Testis (tissue), 2 donors: ENCODE measurements at regions not wholly inside any gene's neighbourhood (a gene's known extent, or its start where the extent isn't known, plus 50 kb on each side); places are given as distances from the start of the nearest gene placed in this dataset.

Experiments used
- DNase-seq: peaks from one replicate; pipeline ENCODE4 v3.0.0-alpha.2; 2019
- H3K27ac ChIP-seq, 2 donors: fragments of 200-600 bp; sonication (generic); one replicate each; pipeline ENCODE4 v1.5.1; 2019
- H3K27me3 ChIP-seq: fragments of 200-600 bp; sonication (generic); one replicate; pipeline ENCODE4 v1.5.1; 2019
- H3K36me3 ChIP-seq: fragments of 200-600 bp; sonication (generic); one replicate; pipeline ENCODE4 v1.5.1; 2017; ENCODE audit warnings: low read depth; ENCODE audit errors: missing control alignments
- H3K4me1 ChIP-seq: fragments of 200-600 bp; sonication (generic); one replicate; pipeline ENCODE4 v1.5.1; 2019
- H3K4me3 ChIP-seq, 2 donors: fragments of 200-600 bp; sonication (generic); one replicate each; pipeline ENCODE4 v1.5.1; 2017 to 2019
- H3K9me3 ChIP-seq: fragments of 200-600 bp; sonication (generic); one replicate; pipeline ENCODE4 v1.5.1; 2017
- POLR2A ChIP-seq: fragments of 450-650 bp; IDR thresholded peaks from one replicate; pipeline ENCODE4 v1.6.1; 2017; ENCODE audit warnings: antibody characterized with exemption, mild to moderate bottlenecking, moderate library complexity
- WGBS, 2 donors: methylation state at CpG; one replicate each; pipeline ENCODE4 v1.1.5; 2018; 5-methylcytosine and 5-hydroxymethylcytosine counted together
- intact Hi-C: fragments of 100-400 bp; cut with DNase I; formaldehyde crosslinking; loops from one replicate; pipeline ENCODE4 v1.15.1; 2023; ENCODE audit warnings: low total_unique reads
- TF ChIP-seq, protein P1 (sequence below), 3 experiments: fragments of 450-650 bp in 2 of 3; fragments of 200-600 bp in 1 of 3; sonication (generic) in 1 of 3; IDR thresholded peaks; one replicate each; pipeline ENCODE4 v1.5.1; 2016 to 2019; ENCODE audit warnings: antibody characterized with exemption in 3 of 3, mild to moderate bottlenecking in 2 of 3, moderate library complexity in 1 of 3

DNA sequence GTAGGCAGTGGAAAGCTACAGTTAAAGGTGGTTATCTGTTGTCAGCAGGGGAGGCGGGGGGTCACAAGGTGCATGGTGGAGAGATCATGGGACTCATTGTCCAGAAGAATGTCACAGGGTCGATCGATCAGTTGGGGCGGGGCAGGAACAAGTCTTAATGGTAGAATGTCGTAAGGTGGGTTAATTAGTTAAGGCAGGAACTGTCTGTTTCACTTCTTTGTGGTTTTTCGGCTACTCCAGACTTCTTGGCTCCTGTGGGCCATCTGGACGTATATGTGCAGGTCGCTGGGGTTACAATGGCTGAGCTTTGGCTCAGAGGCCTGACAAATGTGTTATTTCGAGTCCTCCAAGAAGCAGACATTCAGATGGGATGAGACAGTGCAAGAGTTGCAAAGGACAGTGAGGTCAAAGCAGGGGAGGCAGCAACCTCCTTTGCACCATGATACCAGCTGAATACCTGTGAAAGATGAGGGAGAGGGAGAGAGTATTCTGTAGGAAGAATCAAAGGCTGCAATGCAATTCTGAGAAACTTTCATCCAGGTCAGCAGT, 246.9 kb upstream of the TMEM132C start:
- no peak for DNase-seq
- Histone ChIP-seq H3K36me3 (no peaks in the 10 kb centered on the region), H3K27ac (no peak overlapping the region), H3K9me3 (no peaks in the 10 kb centered on the region), H3K27me3 (no peaks in the 10 kb centered on the region), H3K4me1 (peaks cover 3% of the 10 kb centered on the region), H3K4me3 (no peak overlapping the region)
- 72 to 80% methylated on average over 9 of the region's 9 CpGs for WGBS, 2 donors
- intact Hi-C loops, result no loop called here
- TF ChIP-seq POLR2A, result no peak
- TF ChIP-seq, protein P1, sequence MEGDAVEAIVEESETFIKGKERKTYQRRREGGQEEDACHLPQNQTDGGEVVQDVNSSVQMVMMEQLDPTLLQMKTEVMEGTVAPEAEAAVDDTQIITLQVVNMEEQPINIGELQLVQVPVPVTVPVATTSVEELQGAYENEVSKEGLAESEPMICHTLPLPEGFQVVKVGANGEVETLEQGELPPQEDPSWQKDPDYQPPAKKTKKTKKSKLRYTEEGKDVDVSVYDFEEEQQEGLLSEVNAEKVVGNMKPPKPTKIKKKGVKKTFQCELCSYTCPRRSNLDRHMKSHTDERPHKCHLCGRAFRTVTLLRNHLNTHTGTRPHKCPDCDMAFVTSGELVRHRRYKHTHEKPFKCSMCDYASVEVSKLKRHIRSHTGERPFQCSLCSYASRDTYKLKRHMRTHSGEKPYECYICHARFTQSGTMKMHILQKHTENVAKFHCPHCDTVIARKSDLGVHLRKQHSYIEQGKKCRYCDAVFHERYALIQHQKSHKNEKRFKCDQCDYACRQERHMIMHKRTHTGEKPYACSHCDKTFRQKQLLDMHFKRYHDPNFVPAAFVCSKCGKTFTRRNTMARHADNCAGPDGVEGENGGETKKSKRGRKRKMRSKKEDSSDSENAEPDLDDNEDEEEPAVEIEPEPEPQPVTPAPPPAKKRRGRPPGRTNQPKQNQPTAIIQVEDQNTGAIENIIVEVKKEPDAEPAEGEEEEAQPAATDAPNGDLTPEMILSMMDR (IDR thresholded peaks at IDR 0.05), result no peak

DNA sequence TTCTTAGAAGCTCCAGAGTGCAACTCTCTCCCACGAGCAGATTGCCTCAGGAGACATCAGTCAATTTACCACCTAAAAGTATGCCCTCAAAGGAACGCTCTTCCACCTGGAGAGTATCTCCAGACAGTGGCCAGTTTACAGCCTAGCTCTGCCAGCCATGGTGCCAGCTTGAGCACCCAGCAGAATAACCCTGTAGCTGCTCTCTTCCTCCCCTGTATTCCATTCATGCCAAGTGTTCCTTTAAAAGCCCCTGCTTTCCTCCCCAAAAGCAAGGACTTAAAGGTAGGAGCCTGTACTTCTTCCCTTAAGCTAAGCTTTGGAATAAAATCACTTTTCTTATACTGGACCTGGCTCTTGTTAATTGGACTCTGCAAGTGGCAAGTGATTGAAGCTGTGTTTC, 245.4 kb upstream of the TMEM132C start:
- Histone ChIP-seq H3K36me3 (no peaks in the 10 kb centered on the region), H3K27ac (no peak overlapping the region), H3K9me3 (no peaks in the 10 kb centered on the region), H3K27me3 (no peaks in the 10 kb centered on the region), H3K4me1 (peaks cover 3% of the 10 kb centered on the region), H3K4me3 (no peak overlapping the region)
- DNase-seq, result no peak
- no peak for TF ChIP-seq POLR2A
- TF ChIP-seq, protein P1 (IDR thresholded peaks at IDR 0.05), result no peak
- 62 to 68% methylated on average over 2 of the region's 2 CpGs for WGBS, 2 donors
- intact Hi-C loops, result no loop called here

DNA sequence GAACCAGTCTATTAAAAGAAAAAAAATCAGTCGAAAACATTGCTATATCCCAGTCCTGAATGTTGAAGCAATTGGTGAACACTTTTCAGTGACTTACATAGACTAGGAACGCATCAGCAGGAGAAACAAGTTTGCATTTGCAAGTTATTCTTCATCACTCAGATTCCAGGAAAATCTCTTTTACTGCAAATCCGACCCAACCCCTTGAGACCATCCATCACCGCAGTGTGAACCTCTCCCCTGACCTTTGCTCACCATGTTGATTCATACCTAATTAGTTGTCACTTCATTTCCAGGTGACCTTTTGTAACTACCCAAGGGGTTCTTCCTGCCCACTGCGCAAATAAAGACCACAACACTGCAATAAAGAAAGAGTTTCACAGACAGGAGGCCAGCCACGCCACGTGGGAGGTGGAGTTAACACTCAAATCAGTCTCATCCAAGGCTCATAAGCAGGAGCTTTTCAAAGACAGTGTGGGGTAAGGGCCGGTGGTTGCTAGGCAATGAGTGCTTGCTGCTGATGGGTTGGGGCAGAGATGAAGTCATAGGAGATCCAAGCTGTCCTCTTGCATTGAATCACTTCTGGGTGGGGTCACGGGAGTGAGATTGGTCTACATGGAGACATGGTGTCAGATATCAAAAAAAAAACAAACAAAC, 241.3 kb upstream of the TMEM132C start:
- no peaks in the 10 kb centered on the region for H3K27me3 ChIP-seq
- H3K4me3 ChIP-seq, result no peak overlapping the region
- DNase-seq, result no peak
- H3K27ac ChIP-seq, result no peak overlapping the region
- no peak for TF ChIP-seq POLR2A
- TF ChIP-seq, protein P1 (IDR thresholded peaks at IDR 0.05), result no peak
- WGBS, 2 donors, result 61 to 68% methylated on average over 9 of the region's 9 CpGs
- H3K36me3 ChIP-seq, result no peaks in the 10 kb centered on the region
- intact Hi-C loops, result no loop called here
- peaks cover 3% of the 10 kb centered on the region for H3K4me1 ChIP-seq
- no peaks in the 10 kb centered on the region for H3K9me3 ChIP-seq

DNA sequence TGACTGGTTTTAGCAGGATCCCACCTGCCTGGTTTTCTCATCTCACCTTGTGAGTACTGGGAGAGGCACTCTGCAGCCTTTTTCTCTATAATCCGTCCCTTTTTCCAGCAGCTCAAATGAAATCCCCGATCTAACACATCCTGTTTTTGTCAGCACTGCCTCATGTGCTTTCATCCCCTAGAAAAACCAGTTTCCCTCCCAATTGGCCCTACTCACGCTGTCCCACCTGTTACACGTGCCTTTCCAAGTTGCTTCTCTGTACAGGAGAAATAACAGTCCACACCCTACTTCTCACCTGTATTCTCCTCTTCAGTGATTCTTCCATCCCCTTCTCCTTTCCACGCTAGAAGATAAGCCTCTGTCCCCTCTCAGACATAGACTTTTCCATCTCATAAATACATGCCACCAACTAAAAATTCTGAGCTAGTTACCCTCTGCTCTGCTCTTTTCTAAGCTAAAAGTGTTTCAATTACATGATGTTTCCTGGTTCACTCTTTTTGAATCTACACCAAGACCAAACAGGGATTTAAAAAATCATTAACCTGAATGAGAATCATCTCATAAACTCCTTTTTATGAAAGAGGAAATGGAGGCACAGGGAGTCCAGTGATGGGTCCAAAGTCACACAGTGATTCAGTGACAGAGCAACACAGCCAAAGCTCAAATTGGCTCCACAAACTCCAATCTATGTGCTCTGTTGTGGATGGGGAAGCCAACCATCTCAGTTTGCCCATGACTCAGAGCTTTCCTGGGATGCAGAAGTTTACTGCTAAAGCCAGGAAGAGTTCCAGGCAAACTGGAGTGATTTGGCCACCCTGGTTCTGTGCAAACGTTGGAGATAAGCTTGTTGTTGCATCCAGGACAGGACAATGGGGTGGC, 240.0 kb upstream of the TMEM132C start:
- Histone ChIP-seq H3K4me3 (no peak overlapping the region), H3K4me1 (no peaks in the 10 kb centered on the region), H3K36me3 (no peaks in the 10 kb centered on the region), H3K9me3 (no peaks in the 10 kb centered on the region), H3K27me3 (no peaks in the 10 kb centered on the region), H3K27ac (no peak overlapping the region)
- DNase-seq, result no peak
- no peak for TF ChIP-seq POLR2A
- TF ChIP-seq, protein P1 (IDR thresholded peaks at IDR 0.05), result no peak
- 79 to 80% methylated on average over 5 to 6 of the region's 6 CpGs for WGBS, 2 donors
- intact Hi-C loops, result no loop called here
